HuH-7.5 (cell line): ENCODE measurements at regions not wholly inside any gene's neighbourhood (a gene's known extent, or its start where the extent isn't known, plus 50 kb on each side); places are given as distances from the start of the nearest gene placed in this dataset.

Source experiments
- DNase-seq: peaks from one replicate; pipeline ENCODE4 v3.0.0; 2011; ENCODE audit warnings: low spot score

- DNase-seq = no peak
Measured at GRCh38 chr4:112895811-112896608, 153.4 kb upstream of the ANK2 start.

DNA sequence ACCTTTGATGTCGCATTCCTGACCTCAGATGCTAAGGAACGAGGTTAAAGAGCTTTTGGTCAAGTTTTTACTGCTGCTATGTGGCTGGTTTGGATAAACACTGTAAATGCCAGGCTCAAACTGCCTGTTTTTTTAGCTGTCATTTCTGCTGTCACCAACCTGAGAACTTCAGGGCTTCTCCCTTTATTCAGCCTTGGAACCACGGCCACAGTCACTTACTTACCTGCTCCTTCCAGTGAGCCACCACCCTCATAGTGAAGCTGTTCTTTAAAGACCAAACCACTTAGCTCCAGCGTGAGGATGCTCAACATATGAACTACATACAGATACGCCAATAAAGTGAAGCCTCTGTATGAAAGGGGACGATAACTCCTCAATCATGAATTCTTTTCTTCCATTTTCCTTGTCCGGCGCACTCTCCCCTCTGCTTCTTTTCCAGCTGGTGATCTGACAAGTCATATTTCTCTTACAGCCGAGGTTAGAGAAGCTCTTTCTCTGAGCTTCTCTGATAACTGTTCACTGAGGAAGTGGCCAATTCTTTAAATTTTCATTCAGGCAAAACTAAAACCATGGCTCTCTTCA, 152.8 kb upstream of the ANK2 start:
- DNase-seq = no peak

GRCh38 chr4:112897543-112897942, 151.9 kb upstream of the ANK2 start:
- DNase-seq = no peak

DNA sequence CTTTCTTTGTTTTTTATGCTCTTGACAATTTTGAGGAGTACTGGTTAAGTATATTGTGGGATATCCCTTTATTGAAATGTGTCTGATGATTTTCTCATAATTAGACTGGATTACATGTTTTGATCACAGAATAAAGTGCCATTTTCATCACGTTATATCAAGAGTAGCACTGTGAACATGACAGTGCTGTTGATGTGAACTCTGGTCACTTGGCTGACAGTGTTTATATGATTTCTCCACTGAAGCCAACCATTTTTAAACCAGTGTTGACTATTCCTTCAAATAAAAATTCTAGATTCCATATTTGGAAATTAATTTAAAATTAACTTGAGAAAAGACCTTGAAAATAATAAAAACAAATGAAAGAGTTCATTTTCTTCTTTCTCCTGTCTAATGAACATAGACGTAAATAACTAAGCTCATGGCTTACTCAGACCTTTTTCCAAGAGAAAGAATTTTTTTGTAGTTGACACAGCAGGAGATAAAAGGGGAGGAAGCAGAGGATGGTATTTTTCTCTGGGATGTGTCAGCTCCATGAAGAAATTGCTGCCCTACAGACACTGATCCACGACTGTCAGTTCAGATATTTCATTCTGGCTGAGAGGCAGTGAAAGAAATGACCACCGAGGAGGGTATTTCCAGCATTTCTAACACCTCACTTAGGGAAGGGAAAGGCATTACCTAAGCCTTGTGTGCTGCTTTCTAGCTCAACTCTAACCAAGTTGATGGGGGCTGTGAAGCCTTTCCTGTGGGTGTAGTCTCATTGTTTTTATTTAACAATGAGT, 150.9 kb upstream of the ANK2 start:
- DNase-seq = no peak

DNA sequence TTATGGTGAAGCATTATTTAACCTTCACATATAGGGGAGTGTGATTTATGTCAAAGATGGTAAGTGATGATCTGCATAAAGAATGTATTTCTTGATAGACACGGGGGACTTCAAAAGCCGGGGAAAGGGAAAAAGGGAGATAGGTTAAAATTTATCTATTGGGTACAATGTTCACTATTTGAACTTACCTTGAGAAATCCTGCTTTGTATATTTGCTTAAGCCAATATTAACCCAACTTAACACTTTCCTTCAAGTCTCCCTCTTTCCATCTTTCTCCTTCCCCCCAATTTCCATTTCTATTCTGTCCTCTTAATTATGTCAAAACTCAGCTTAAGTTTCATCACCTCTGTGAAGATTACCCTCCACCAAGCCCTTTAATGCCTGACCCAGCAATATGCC, 149.0 kb upstream of the ANK2 start:
- no peak for DNase-seq

GRCh38 chr4:112901962-112902411, 147.5 kb upstream of the ANK2 start:
- DNase-seq = no peak

GRCh38 chr4:112905728-112906127, 143.7 kb upstream of the ANK2 start:
- no peak for DNase-seq

DNA sequence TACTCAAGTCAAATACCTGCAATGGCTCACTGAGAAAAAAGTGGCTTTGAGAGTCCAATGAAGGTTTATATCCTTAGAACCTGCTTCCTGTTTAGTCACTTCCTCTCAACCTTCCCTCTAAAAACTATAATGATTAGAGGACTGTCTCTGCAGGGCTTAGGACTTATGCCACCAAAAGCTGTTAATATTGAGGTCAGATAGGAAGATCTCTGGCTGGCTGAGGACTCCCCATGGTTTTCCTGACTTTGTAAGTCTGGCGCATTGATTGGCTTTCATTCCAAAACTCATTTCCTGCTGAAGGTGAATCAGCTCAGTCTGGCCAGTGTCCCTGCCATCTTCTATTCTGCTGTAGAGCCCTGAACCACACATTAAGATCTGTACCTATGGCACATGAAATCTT, 140.9 kb upstream of the ANK2 start:
- no peak for DNase-seq

DNA sequence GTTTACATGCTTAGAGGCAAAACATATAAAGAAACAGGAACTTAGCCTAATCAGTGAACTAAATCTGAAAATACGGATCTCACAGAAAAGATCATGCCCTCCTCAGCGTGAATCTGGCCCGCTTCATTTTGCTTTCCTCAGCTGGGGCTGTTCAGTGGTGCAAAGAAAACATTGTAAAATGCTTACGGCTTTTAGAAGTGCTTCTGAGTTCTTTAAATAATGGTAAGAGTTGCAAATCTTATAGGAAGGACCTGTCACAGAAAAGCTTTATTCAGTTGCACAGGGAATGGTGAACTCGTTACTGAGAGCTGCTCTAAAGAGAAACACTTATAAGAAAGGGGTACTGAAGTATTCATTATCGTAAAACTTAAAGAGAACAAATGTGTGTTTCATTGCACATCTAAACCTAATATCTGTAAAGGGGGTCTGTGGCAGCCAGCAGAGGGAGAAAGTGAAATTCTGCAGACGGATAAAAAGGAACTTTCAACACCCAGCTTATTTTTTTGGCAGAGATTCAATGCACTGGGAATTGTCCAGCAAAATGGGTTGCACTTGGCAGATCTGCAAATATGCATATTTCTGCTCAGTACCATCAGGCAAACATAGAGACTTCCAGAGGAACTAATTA, 139.2 kb upstream of the ANK2 start:
- no peak for DNase-seq

DNA sequence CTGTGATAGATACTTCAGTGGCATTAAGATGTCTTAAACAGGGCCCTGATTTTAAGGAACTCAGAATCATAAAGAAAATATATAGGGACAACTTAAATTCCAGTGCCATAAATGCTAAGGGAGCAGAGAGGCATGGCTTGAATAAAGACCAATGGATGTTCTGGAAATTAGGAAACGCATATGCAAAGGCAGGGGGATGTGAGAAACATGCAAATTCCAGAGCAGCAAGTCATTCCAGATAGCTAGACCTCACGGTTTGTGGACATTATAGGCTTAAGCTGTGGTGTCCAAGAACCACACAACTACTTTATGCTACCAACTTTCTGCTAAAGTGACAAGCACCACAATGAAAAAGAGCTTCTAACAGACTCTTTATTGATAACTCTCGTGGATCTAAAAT, 132.6 kb upstream of the ANK2 start:
- DNase-seq = no peak

GRCh38 chr4:112923516-112923915, 125.9 kb upstream of the ANK2 start:
- no peak for DNase-seq

DNA sequence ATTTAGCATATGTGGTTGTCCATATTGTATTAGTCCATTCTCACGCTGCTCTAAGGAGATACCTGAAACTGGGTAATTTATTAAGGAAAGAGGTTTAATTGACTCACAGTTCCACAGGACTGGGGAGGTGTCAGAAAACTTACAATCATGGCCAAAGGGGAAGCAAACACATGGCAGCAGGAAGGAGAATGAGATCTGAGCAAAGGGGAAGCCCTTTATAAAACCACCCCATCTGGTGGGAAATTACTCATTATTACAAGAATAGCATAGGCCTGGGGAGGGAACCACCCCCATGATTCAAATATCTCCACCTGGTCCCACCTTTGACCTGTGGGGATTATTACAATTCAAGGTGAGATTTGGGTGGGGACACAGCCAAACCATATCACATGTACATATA, 122.6 kb upstream of the ANK2 start:
- no peak for DNase-seq

- no peak for DNase-seq
Measured at GRCh38 chr4:112927544-112927943, 121.9 kb upstream of the ANK2 start.

DNA sequence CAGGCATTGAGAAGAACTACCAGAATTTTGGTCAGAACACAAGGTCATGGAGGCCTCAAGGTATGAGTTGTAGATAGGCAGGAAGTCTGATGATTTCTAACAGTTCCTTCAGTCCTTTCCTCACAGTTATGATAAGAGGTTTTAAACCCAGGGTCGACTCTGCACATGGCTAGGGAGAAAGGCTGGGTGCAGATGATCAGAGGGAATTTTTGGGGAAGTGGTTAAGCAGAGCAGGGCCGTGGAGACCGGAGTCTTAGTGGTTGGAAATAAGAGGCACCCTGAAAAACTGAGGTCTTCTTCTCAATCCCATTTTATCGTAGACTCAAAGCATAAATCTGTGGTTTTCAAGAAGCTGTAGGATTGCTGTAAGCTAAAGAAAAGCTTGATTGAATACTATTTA, 118.5 kb upstream of the ANK2 start:
- DNase-seq = no peak

GRCh38 chr4:112933790-112934189, 115.7 kb upstream of the ANK2 start:
- no peak for DNase-seq

DNA sequence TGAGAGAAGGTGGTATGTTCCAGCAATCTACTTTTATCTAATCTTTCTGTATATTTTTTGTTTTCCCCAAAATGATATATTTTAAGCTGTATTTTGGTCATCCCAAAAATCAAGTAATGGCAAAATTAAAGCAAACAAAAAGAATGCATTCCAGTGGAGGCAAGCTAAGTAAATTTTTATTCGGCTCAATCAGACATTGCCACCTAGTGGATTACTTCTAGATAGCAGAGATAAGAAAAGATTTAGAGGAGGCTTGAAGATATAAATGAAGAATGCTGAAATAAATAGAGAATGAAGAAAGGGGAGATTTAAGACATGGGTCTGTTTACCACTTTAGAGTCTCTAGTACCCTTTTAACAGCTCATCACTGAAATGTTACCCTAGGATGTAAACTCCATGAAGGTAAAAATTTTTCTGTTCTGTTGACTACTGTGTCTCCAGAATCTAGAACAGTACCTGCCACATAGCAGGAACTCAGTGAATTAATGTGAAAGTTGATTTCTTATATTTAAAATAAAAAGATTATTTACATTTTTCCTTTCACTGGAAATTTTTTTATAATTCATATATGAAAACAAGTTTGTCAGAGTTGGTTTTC, 110.9 kb upstream of the ANK2 start:
- no peak for DNase-seq

GRCh38 chr4:112939901-112940300, 109.6 kb upstream of the ANK2 start:
- no peak for DNase-seq

GRCh38 chr4:112940336-112940735, 109.1 kb upstream of the ANK2 start:
- no peak for DNase-seq

DNA sequence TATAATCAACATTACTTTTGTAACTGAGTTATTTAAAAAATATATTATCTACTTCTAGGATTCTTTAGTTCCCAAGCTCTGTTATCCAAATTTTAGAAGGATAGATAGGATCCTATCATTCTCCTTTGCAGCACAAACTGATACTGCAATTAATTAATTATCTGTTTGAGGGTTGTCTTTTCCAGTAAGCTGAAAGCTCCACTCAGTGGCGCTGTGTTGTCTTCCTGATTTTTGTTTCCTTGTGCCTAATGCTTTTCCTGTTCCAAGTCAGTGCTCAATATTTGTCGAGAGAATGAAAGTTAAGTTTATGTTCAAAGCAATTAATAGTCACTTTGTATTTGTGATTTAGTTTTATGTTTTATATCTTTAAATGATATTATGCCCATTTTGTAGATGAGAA, 107.4 kb upstream of the ANK2 start:
- DNase-seq = no peak

DNA sequence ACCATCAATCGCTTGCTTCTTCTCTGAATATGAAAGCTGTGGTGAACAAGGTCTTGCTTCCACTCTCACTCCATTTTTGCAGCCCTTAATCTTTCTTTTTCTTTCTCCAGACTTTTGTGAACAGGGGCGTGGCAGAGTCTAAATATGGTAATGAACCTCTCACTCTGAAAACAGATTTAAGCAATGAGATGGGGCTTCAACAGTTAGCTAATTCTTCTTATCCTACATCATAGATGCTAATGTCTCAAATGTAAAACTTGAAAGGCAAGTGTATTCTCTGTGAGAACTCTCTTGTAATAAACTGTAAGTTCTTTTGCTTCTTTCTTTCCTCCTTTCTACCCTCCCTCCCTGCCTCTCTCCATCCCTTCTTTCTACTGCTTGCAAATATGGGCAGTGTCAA, 106.5 kb upstream of the ANK2 start:
- DNase-seq = no peak

- no peak for DNase-seq
Measured at GRCh38 chr4:112944006-112944405, 105.4 kb upstream of the ANK2 start.

DNA sequence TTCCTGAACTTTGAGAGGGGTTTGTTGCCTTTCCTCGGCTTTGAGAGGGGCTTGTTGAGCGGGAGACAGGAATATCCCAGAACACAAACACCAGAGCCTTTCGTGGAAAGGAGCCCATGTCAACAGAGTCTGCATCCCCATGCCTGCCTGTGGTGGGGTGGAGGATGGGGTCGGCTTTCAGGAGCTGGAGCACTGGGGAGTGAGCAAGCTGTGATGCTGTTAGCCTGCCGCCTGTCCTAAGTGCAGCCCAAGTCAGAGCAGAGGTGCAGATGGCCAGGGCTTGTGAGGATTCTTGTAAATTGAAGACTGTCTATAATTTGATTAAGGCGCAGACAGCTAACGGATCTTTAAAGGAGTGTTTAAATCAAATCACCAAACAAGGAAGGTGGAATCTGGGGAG, 103.3 kb upstream of the ANK2 start:
- no peak for DNase-seq
